ENCODE measurements at regions not wholly inside any gene's neighbourhood (a gene's known extent, or its start where the extent isn't known, plus 50 kb on each side); places are given as distances from the start of the nearest gene placed in this dataset.

- intact Hi-C loops (cut with DNase I; ENCODE audit: low total_unique reads): no loop called here
- Histone ChIP-seq H3K36me3 (ENCODE audit: low read depth, missing control alignments) (no peaks in the 10 kb centered on the region), H3K4me3 (no peak overlapping the region), H3K9me3 (no peaks in the 10 kb centered on the region), H3K27me3 (no peaks in the 10 kb centered on the region), H3K27ac (no peak overlapping the region), H3K4me1 (no peaks in the 10 kb centered on the region)
- no peak for TF ChIP-seq POLR2A (IDR thresholded peaks at IDR 0.05)
- 76 to 87% methylated on average over 1 of the region's 1 CpG for WGBS, 2 donors
- no peak for DNase-seq
These were observed 72.4 kb upstream of the SGO1 start for GRCh38 chr3:20258371-20258770.

- no peak for DNase-seq
- no peak overlapping the region for H3K4me3 ChIP-seq
- TF ChIP-seq CTCF (IDR thresholded peaks at IDR 0.05) (no peak), POLR2A (IDR thresholded peaks at IDR 0.05) (no peak)
- H3K4me1 ChIP-seq: no peaks in the 10 kb centered on the region
- H3K27me3 ChIP-seq: no peaks in the 10 kb centered on the region
- no peaks in the 10 kb centered on the region for H3K9me3 ChIP-seq
- H3K36me3 ChIP-seq (ENCODE audit: low read depth, missing control alignments): no peaks in the 10 kb centered on the region
- no peak overlapping the region for H3K27ac ChIP-seq
- WGBS, 2 donors: 44 to 64% methylated on average over 3 of the region's 3 CpGs
- intact Hi-C loops (cut with DNase I; ENCODE audit: low total_unique reads): no loop called here
These were observed 70.1 kb upstream of the SGO1 start for GRCh38 chr3:20256144-20256543.

GRCh38 chr3:20254268-20255117, 68.5 kb upstream of the SGO1 start:
- Histone ChIP-seq H3K4me3 (no peak overlapping the region), H3K27ac (no peak overlapping the region), H3K4me1 (no peaks in the 10 kb centered on the region), H3K36me3 (ENCODE audit: low read depth, missing control alignments) (no peaks in the 10 kb centered on the region), H3K27me3 (no peaks in the 10 kb centered on the region), H3K9me3 (no peaks in the 10 kb centered on the region)
- intact Hi-C loops (cut with DNase I; ENCODE audit: low total_unique reads): no loop called here
- no peak for TF ChIP-seq POLR2A (IDR thresholded peaks at IDR 0.05)
- TF ChIP-seq CTCF (IDR thresholded peaks at IDR 0.05): no peak
- WGBS, 2 donors: 69 to 73% methylated on average over 14 to 18 of the region's 18 CpGs
- no peak for DNase-seq

- H3K9me3 ChIP-seq: no peaks in the 10 kb centered on the region
- no peaks in the 10 kb centered on the region for H3K36me3 ChIP-seq (ENCODE audit: low read depth, missing control alignments)
- no peak for TF ChIP-seq POLR2A (IDR thresholded peaks at IDR 0.05)
- TF ChIP-seq CTCF (IDR thresholded peaks at IDR 0.05): no peak
- H3K27me3 ChIP-seq: no peaks in the 10 kb centered on the region
- H3K4me3 ChIP-seq: no peak overlapping the region
- no peak overlapping the region for H3K27ac ChIP-seq
- WGBS, 2 donors: 100% methylated on average over 1 of the region's 1 CpG
- DNase-seq: no peak
- intact Hi-C loops (cut with DNase I; ENCODE audit: low total_unique reads): no loop called here
- H3K4me1 ChIP-seq: no peaks in the 10 kb centered on the region
These were observed 64.8 kb upstream of the SGO1 start for GRCh38 chr3:20250786-20251185.

- Histone ChIP-seq H3K27me3 (no peaks in the 10 kb centered on the region), H3K27ac (no peak overlapping the region), H3K36me3 (ENCODE audit: low read depth, missing control alignments) (no peaks in the 10 kb centered on the region), H3K9me3 (no peaks in the 10 kb centered on the region), H3K4me3 (no peak overlapping the region), H3K4me1 (no peaks in the 10 kb centered on the region)
- WGBS, 2 donors: 96% methylated on average over 3 of the region's 3 CpGs; no CpG with 5 or more reads in 1 of the 2 donors
- intact Hi-C loops (cut with DNase I; ENCODE audit: low total_unique reads): no loop called here
- DNase-seq: no peak
- no peak for TF ChIP-seq CTCF (IDR thresholded peaks at IDR 0.05)
- TF ChIP-seq POLR2A (IDR thresholded peaks at IDR 0.05): no peak
These were observed 64.3 kb upstream of the SGO1 start for GRCh38 chr3:20250314-20250713.

All from testis (tissue), 2 donors.